Neural cell (in vitro differentiated cells): ENCODE measurements at regions not wholly inside any gene's neighbourhood (a gene's known extent, or its start where the extent isn't known, plus 50 kb on each side); places are given as distances from the start of the nearest gene placed in this dataset.

ENCODE experiments used
- H2AFZ ChIP-seq: fragments of 200-600, 300-800 bp; sonication (generic), shearing (Covaris generic); 2 replicates; pipeline ENCODE4 v1.6.0; 2014; ENCODE audit warnings: low read depth, mild to moderate bottlenecking, antibody characterized with exemption, low read length, moderate library complexity
- H3F3A ChIP-seq: fragments of 200-600 bp; shearing (Covaris generic); 2 replicates; pipeline ENCODE4 v1.6.1; 2016; ENCODE audit warnings: mild to moderate bottlenecking, moderate library complexity, mixed read lengths, antibody characterized with exemption, low read length; ENCODE audit not compliant: insufficient read depth, poor library complexity, severe bottlenecking
- H3K27ac ChIP-seq: fragments of 200-600, 300-800 bp; sonication (generic), shearing (Covaris generic); 2 replicates; pipeline ENCODE4 v1.5.1; 2014; ENCODE audit warnings: mild to moderate bottlenecking, low read length, moderate library complexity
- H3K27me3 ChIP-seq: fragments of 300-800, 200-600 bp; sonication (generic), shearing (Covaris generic); 2 replicates; pipeline ENCODE4 v1.6.0; 2014; ENCODE audit warnings: mild to moderate bottlenecking, low read depth, low read length, moderate library complexity; ENCODE audit not compliant: insufficient read depth
- H3K36me3 ChIP-seq: fragments of 300-800, 200-600 bp; sonication (generic), shearing (Covaris generic); 2 replicates; pipeline ENCODE4 v1.5.1; 2014; ENCODE audit warnings: mild to moderate bottlenecking, antibody characterized with exemption, low read length, moderate library complexity; ENCODE audit not compliant: insufficient read depth
- H3K4me2 ChIP-seq: fragments of 300-800, 200-600 bp; sonication (generic), shearing (Covaris generic); 2 replicates; pipeline ENCODE4 v1.6.0; 2014; ENCODE audit warnings: mild to moderate bottlenecking, low read length
- H3K4me3 ChIP-seq: fragments of 300-800, 200-600 bp; sonication (generic), shearing (Covaris generic); 2 replicates; pipeline ENCODE4 v1.5.1; 2014; ENCODE audit warnings: mild to moderate bottlenecking, low read length, moderate library complexity
- H3K79me2 ChIP-seq: fragments of 200-600 bp; shearing (Covaris generic); replicated peaks from 2 replicates; pipeline ENCODE4 v1.6.0; 2014; ENCODE audit warnings: mild to moderate bottlenecking, low read length, moderate library complexity; ENCODE audit not compliant: insufficient read depth
- H3K9ac ChIP-seq: fragments of 300-800, 200-600 bp; sonication (generic), shearing (Covaris generic); 2 replicates; pipeline ENCODE4 v1.6.1; 2016; ENCODE audit warnings: mild to moderate bottlenecking, low read length, mixed read lengths
- H3K9me2 ChIP-seq: fragments of 200-600 bp; shearing (Covaris generic); 2 replicates; pipeline ENCODE4 v1.6.1; 2016; ENCODE audit warnings: mild to moderate bottlenecking, low read length, mixed read lengths; ENCODE audit not compliant: insufficient read depth
- H3K9me3 ChIP-seq: fragments of 200-600, 300-800 bp; sonication (generic), shearing (Covaris generic); 2 replicates; pipeline ENCODE4 v1.6.1; 2016; ENCODE audit warnings: mild to moderate bottlenecking, mixed run types, low read length, moderate library complexity, mixed read lengths
- H4K20me1 ChIP-seq: fragments of 200-600 bp; shearing (Covaris generic); 2 replicates; pipeline ENCODE4 v1.6.1; 2016; ENCODE audit warnings: mild to moderate bottlenecking, mixed run types; ENCODE audit not compliant: insufficient read depth
- CTCF ChIP-seq: fragments of 450-650 bp; IDR thresholded peaks from 2 replicates; pipeline ENCODE4 v1.5.1; 2014; ENCODE audit warnings: antibody characterized with exemption, mild to moderate bottlenecking, moderate library complexity; ENCODE audit not compliant: poor library complexity, severe bottlenecking
- EP300 ChIP-seq: fragments of 450-650 bp; conservative IDR thresholded peaks from 2 replicates; pipeline ENCODE4 v1.6.1; 2014; ENCODE audit warnings: antibody characterized with exemption, mild to moderate bottlenecking, moderate library complexity; ENCODE audit not compliant: poor library complexity, severe bottlenecking
- EZH2 ChIP-seq: fragments of 200-600, 300-800 bp; shearing (Covaris generic), sonication (generic); IDR thresholded peaks from 2 replicates; pipeline ENCODE4 v1.6.1; 2014; ENCODE audit warnings: antibody characterized with exemption, low read length, borderline replicate concordance, mild to moderate bottlenecking; ENCODE audit not compliant: insufficient read depth, poor library complexity, severe bottlenecking
- MXI1 ChIP-seq: fragments of 450-650 bp; conservative IDR thresholded peaks from 2 replicates; pipeline ENCODE4 v1.6.1; 2014; ENCODE audit warnings: antibody characterized with exemption, mild to moderate bottlenecking; ENCODE audit not compliant: poor library complexity, severe bottlenecking
- POLR2AphosphoS5 ChIP-seq: IDR thresholded peaks from 2 replicates; pipeline ENCODE4 v1.6.1; 2012
- RAD21 ChIP-seq: fragments of 450-650 bp; conservative IDR thresholded peaks from 2 replicates; pipeline ENCODE4 v1.6.1; 2014; ENCODE audit warnings: antibody characterized with exemption, mild to moderate bottlenecking, moderate library complexity
- REST ChIP-seq: IDR thresholded peaks from 2 replicates; pipeline ENCODE4 v1.6.1; 2012; ENCODE audit warnings: borderline replicate concordance
- SMC3 ChIP-seq: fragments of 450-650 bp; conservative IDR thresholded peaks from 2 replicates; pipeline ENCODE4 v1.6.1; 2014; ENCODE audit warnings: antibody characterized with exemption, mild to moderate bottlenecking, moderate library complexity; ENCODE audit not compliant: poor library complexity
- TAF1 ChIP-seq: IDR thresholded peaks from 2 replicates; pipeline ENCODE4 v1.6.1; 2012; ENCODE audit warnings: low read depth

GRCh38 chr2:228629251-228629650 lies 447.8 kb upstream of the SPHKAP start:
- Histone ChIP-seq H3F3A (no peaks in the 10 kb centered on the region), H2AFZ (no peak overlapping the region), H3K27me3 (no peaks in the 10 kb centered on the region), H3K9me3 (no peaks in the 10 kb centered on the region), H3K4me2 (no peak overlapping the region), H3K27ac (no peak overlapping the region), H4K20me1 (no peaks in the 10 kb centered on the region), H3K4me3 (no peak overlapping the region), H3K79me2 (no peaks in the 10 kb centered on the region), H3K9ac (no peak overlapping the region), H3K36me3 (no peaks in the 10 kb centered on the region), H3K9me2 (no peaks in the 10 kb centered on the region)
- no peak for TF ChIP-seq TAF1
- TF ChIP-seq MXI1, result no peak
- no peak for TF ChIP-seq EP300

GRCh38 chr2:228628682-228629081 lies 447.2 kb upstream of the SPHKAP start:
- H3K4me2 ChIP-seq, result no peak overlapping the region
- H4K20me1 ChIP-seq, result no peaks in the 10 kb centered on the region
- H2AFZ ChIP-seq, result no peak overlapping the region
- no peak overlapping the region for H3K4me3 ChIP-seq
- no peaks in the 10 kb centered on the region for H3K36me3 ChIP-seq
- H3F3A ChIP-seq, result no peaks in the 10 kb centered on the region
- H3K9me3 ChIP-seq, result no peaks in the 10 kb centered on the region
- no peaks in the 10 kb centered on the region for H3K79me2 ChIP-seq
- H3K9me2 ChIP-seq, result no peaks in the 10 kb centered on the region
- H3K27ac ChIP-seq, result no peak overlapping the region
- no peak for TF ChIP-seq RAD21
- no peak for TF ChIP-seq MXI1
- no peak for TF ChIP-seq SMC3
- no peak for TF ChIP-seq CTCF
- no peak for TF ChIP-seq EP300
- no peak for TF ChIP-seq TAF1
- TF ChIP-seq POLR2AphosphoS5, result no peak
- TF ChIP-seq REST, result no peak
- no peak for TF ChIP-seq EZH2
- no peak overlapping the region for H3K9ac ChIP-seq
- H3K27me3 ChIP-seq, result no peaks in the 10 kb centered on the region

- no peaks in the 10 kb centered on the region for H3K9me2 ChIP-seq
- H2AFZ ChIP-seq, result no peak overlapping the region
- no peak overlapping the region for H3K4me3 ChIP-seq
- H3K9me3 ChIP-seq, result no peaks in the 10 kb centered on the region
- H3K36me3 ChIP-seq, result no peaks in the 10 kb centered on the region
- H3K9ac ChIP-seq, result no peak overlapping the region
- no peaks in the 10 kb centered on the region for H3K27me3 ChIP-seq
- H3K27ac ChIP-seq, result no peak overlapping the region
- no peak overlapping the region for H3K4me2 ChIP-seq
- no peaks in the 10 kb centered on the region for H3F3A ChIP-seq
- TF ChIP-seq RAD21 (no peak), TAF1 (no peak)
- H3K79me2 ChIP-seq, result no peaks in the 10 kb centered on the region
- no peaks in the 10 kb centered on the region for H4K20me1 ChIP-seq
Measured at GRCh38 chr2:228627510-228627909, 446.0 kb upstream of the SPHKAP start.
